22Rv1 (cell line): ENCODE measurements at regions not wholly inside any gene's neighbourhood (a gene's known extent, or its start where the extent isn't known, plus 50 kb on each side); places are given as distances from the start of the nearest gene placed in this dataset.

Source experiments
- CTCF ChIP-seq: fragments of 450-650 bp; IDR thresholded peaks from 2 replicates; pipeline ENCODE4 v1.5.1; 2017; ENCODE audit warnings: mild to moderate bottlenecking
- ZFX ChIP-seq: fragments of 450-650 bp; IDR thresholded peaks from 2 replicates; pipeline ENCODE4 v1.6.1; 2017; ENCODE audit warnings: antibody characterized with exemption, borderline replicate concordance

DNA sequence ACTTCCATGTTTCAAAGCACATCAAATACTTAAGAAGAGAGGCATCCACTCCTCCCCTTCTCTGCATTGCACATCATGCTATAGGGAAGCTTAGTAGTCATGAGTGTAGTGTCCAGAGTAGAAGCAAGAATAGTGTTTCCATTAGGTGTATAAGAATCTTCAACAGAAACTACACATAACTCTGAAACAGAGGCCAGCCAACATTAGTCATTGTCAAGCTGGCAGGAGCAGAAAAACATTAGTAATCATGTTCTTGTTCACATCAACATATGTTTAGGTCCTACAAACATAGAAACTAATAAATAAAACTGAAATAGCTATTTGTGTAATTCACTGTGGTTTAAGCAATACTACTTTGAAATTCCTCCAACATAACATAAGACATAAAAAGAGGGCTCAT lies 370.2 kb downstream of the PPP1R3A start:
- TF ChIP-seq CTCF (no peak), ZFX (no peak)
